GM19023 (cell line): ENCODE measurements at regions not wholly inside any gene's neighbourhood (a gene's known extent, or its start where the extent isn't known, plus 50 kb on each side); places are given as distances from the start of the nearest gene placed in this dataset.
"Not testable (repeated sequence)": the region's sequence is repeated elsewhere in the genome, so short reads cannot be mapped to it uniquely, and the experiment has no call there.

Source experiments
- ATAC-seq: cut with Tn5 transposase; IDR thresholded peaks from one replicate; pipeline ENCODE4 v1.9.1; 2021; ENCODE audit warnings: mild to moderate bottlenecking, moderate library complexity; ENCODE audit not compliant: unreplicated experiment

- ATAC-seq, result no peak
Observed at GRCh38 chr10:94123258-94123995, 129.7 kb downstream of the PLCE1 start.

- ATAC-seq, result not testable (repeated sequence)
Observed at GRCh38 chr10:94124147-94124546, 130.4 kb downstream of the PLCE1 start.

- ATAC-seq, result not testable (repeated sequence)
Observed at GRCh38 chr10:94125268-94125667, 131.5 kb downstream of the PLCE1 start.

DNA sequence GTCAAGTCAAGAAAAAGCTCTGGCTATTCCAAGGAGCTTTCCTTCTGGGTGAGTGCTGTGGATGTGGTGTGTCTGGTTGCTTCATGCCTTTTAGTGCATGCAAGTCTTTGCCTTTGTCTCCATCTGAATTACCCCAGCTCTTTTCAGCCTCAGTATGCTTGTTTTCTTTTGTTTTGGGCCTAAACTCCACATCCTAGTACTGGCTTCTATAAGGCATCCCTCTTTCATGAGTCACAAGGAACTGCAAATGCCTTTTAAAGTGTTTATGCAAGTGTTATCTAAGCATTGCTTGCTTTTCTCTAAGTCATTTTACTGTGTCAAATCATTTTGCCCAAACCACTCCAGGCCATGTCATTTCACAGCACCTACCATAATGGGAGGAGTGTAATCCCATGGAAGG lies 132.1 kb downstream of the PLCE1 start:
- no peak for ATAC-seq

DNA sequence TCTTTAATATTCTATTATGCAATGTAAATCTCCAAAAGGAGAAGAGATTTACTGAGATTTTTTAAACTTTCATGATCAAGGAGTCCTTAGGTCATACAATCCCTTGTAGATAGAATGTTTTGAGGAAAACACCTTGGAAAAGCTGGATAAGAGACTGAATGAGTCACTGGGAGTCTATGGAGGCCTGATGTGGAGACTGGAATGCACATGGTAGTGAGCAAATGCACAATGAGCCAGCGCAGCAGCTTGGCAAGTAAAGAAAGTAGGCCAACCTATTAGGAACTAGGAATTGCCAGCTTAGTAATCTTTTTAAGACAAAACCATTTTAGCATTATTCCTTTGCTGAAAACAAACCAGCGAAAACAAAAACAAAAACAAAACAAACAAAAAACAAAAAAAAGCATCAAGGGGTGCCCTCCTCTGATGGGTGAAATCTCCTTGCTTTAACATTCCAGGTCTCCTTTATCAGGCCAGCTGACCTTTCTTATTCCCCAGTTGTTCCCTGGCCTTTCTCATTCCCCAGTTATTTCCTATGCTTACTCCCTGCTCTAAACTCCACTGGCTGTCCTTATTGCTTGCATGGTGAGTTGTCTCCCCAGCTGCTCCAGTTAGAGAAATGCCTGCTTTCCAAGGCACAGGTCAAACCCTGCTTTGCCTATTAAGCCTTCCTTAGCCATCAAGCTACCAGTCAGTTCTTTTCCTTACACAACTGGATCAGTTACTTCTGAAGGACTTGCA lies 135.8 kb downstream of the PLCE1 start:
- no peak for ATAC-seq

- no peak for ATAC-seq
Observed at GRCh38 chr10:94131885-94132284, 138.2 kb downstream of the PLCE1 start.

- ATAC-seq, result no peak
Observed at GRCh38 chr10:94133239-94133638, 139.5 kb downstream of the PLCE1 start.

- no peak for ATAC-seq
Observed at GRCh38 chr10:94137747-94138146, 144.0 kb downstream of the PLCE1 start.

DNA sequence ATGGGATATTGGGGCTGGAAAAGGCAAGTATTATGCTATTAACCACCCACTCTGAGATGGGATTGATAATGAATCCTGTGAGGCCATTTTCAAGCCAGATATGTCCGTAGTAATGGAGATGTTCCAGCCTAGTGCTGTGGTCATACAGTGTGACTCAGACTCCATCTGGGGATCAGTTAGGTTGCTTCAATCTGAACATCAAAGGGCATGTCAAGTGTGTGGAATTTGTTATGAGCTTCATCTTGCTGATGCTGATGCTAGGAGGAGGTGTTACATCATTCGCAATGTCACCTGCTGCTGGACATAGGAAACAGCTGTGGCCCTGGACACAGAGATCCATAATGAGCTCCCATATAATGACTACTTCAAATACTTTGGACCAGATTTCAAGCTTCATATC lies 144.7 kb downstream of the PLCE1 start:
- no peak for ATAC-seq

GRCh38 chr10:94143261-94143660 lies 149.5 kb downstream of the PLCE1 start:
- no peak for ATAC-seq

GRCh38 chr10:94146313-94146712 lies 152.6 kb downstream of the PLCE1 start:
- ATAC-seq, result no peak

DNA sequence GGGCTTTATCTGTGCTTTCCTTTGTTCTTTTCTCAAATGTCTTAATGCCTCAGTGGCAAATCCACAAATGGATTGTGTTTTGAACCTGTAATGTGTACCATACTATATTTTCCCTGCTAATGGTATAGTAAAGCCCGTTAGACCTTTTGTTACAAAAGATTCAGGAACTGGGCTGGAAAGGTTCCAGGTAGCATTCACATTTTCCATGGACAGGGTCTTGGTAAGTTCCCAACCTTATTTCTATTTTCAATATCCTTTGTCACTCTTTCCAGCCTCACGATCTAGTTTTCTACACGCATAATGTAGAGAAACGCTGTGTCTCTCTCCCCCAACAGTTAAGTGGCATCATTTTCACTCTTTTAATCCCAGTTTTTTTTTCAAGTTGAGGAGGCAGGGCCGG lies 153.0 kb downstream of the PLCE1 start:
- ATAC-seq, result no peak

DNA sequence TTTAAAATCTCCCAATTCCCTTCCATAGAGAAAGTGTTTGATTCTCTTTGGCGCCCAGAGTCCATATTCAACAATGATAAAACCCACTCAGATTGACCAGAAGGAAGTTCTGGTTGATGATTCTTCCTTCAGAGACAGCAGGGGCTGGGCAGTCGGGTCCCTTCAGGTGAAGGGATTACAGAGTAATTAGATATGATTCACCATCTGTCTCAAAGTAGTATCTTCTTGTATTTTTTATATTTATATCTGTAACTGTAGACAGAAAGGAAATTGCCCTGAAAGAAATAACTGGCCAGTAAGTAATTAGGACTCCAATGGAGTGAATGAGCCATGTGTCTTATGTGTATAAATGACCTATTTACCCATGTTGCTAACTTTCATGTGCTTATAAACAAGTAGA lies 156.0 kb downstream of the PLCE1 start:
- ATAC-seq, result no peak

GRCh38 chr10:94150541-94151184 lies 156.9 kb downstream of the PLCE1 start:
- no peak for ATAC-seq

DNA sequence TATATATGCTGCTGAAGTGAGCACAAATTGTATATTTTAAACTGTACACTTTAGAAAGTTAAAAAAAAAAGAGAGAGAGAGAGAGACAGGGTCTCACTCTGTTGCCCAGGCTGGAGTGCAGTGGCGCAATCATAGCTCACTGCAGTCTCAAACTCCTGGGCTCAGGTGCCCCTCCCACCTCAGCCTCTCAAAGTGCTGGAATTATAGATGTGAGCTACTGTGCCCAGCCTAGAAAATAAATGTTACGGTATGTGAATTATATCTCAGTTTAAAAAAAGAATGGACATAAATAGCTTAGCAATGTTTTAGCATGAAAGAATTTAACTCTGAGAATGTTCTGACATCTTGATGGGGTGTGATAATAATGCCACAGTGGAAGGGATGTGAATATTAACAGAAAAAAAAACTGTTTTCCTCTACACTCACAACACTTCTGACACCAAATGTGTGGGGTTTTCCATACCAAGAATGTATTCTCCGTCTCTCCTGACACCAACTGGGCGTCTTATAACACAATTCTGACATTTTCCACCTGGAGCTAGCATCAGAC lies 162.1 kb downstream of the PLCE1 start:
- ATAC-seq, result no peak

GRCh38 chr10:94156453-94156852 lies 162.7 kb downstream of the PLCE1 start:
- no peak for ATAC-seq

- not testable (repeated sequence) for ATAC-seq
Observed at GRCh38 chr10:94165158-94165611, 171.5 kb downstream of the PLCE1 start.

GRCh38 chr10:94172332-94172731 lies 178.6 kb downstream of the PLCE1 start:
- ATAC-seq, result no peak

DNA sequence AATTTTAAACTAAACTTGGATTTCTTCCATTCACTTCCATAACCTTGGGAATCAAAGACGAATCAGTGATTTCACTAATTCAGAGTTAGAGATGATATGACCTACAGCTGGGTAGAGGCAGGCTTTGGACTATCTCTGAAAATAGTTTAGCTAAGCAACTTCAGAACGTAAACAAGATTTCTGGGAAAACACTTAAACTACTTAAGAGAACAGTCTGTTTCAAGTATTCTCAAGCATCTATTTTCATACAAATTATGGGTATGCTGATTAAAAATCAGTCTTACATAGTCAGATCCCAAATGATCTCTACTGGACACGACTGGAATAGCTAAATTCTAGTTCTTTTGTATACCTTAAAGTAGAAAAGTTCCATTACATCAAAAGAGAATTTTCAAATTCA lies 179.9 kb downstream of the PLCE1 start:
- ATAC-seq, result no peak

GRCh38 chr10:94174838-94175237 lies 181.1 kb downstream of the PLCE1 start:
- ATAC-seq, result no peak

DNA sequence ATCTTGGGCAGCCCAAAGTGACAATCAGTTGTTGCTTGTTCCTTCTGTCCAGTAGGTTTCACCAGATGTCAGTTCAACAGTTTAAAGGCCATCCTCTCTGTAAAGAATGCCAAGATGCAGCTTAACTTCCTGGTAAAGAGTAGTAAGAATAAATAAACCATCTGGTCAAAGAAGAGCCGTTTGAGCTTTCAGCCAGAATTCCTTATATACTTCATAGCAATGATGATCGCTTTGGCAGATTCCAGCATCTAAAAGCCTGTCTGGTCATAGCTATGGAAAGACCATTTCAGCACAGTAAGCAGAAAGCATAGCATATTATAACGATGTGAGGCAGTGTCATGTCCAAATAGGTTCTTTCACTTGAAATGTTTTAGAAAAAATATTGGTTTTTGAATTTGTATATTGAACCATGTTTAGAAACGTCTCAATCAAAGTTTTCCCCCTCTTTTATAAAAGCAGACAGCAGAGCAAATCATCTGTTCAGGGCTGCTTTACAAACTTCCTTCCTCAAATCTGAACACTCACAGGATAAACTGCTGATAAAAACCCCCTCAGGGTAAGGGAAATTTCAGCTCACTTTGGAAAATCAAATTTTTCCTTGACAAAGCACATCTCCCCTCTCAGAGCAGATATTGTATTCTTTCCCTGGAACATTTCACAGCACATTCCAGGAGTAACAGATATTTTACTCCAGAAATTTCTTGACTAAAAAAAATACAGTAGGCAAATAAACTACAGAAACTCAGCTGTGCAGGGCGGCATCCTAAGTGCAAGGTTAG lies 184.1 kb downstream of the NOC3L start:
- no peak for ATAC-seq
